ENCODE measurements at regions not wholly inside any gene's neighbourhood (a gene's known extent, or its start where the extent isn't known, plus 50 kb on each side); places are given as distances from the start of the nearest gene placed in this dataset.
"Not testable (repeated sequence)": the region's sequence is repeated elsewhere in the genome, so short reads cannot be mapped to it uniquely, and the experiment has no call there.

- no peak for FAIRE-seq
These were observed 150.9 kb downstream of the HLX start for GRCh38 chr1:221029981-221030649.

DNA sequence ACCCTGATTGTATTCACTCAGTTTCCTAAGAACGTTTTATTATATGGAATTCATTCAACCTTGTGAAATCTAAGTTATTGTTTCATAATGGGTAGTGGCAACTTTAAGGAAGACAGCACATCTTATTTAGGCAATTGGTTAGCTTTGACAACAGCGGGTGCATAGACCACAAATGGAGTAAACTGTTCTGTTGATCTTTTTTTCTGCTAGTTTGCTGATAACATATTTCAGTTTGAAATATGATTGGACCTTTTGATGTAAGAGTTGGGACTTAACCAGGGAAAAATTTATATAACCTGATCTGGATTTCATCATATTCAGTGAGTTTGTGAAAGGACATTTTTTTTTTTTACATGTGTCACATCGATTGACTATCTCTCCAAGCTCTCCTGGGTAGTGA, 151.7 kb downstream of the HLX start:
- FAIRE-seq: no peak

DNA sequence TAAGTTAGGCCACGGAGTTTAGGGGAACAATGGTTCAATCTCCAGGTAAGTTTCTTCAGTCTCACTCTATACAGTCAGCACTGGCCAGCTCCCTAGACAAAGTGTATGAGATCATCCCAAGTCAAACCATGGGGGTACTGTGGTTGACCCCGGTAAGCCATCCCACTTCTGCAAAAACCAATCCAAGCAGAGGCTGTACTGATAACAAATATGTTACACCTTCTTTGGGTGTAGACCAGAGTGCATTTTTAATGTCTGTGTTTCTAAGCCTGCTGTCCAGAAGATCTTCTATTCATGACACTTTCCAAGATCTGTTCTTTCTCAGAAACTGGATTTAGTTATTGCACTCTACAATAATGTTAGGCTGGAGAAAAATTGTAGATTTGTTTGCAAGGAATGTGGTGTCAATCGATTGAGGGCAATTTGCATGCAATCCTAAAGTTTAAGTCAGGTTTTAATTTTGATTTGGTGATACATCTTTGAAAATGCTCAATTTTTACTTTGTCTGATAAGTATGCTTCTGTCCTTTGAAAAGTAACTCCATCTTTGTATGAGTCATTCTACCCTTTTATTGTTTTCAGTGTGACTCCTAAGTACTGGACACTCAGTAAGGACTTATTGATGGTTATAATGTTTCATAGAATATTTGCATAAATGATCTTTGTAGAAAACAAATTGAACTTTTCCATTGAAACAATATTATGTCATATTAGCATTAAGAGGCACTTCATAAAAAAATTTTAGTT, 152.4 kb downstream of the HLX start:
- no peak for FAIRE-seq

DNA sequence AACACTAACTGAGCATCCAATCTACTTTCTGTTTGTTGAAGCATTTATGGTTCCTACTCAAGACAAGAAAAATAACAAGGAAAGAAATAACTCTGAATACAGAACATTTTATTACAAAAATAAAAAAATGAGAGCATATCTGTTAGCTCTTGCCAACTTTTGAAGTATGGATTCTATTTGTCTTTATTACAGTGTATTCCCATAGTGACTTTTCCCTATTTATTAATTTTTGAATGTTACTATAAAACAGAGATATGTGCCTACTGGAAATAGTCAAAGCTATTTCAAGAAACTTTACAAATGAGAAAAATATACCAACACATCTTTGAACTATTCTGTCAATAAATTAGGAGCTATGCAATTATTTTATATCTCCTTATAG, 153.0 kb downstream of the HLX start:
- FAIRE-seq: no peak

- no peak for FAIRE-seq
These were observed 153.5 kb downstream of the HLX start for GRCh38 chr1:221032637-221033280.

GRCh38 chr1:221035662-221036153, 156.5 kb downstream of the HLX start:
- FAIRE-seq: no peak

DNA sequence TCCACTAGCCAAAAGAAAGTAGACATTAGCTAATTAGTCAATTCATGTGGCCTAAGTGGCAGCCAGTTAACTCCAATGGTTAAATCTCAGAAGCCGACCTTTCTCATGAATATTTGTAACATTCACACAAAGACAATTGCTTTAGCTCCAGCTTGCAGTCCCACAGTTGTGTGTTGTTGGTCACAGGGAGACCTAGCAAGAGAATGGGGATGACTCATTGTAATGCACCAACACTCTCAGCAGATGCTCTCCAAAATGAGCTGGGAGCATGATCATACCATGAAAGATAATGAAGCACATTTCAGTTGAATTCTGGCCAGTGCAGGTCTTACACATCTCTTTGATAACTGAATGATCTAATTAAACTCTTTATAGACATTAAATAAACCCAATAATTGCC, 160.4 kb downstream of the HLX start:
- no peak for FAIRE-seq

DNA sequence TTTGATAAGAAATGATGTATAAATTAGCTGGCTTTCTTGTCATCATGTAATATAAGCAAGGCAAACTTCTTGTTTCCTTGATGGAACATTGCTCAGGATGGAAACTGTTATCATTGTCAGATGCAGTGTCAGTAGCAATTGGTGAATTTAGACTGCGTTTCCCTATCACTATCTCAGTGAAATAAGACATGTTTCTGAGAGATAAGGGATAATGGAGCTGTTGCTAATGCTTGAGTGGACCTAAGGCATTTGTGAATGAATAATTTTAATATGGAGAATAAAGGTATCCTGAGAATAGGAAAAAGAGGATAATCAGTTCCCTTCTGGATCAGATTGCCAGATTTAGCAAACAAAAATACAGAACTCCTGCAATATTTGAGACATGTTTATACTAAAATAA, 160.9 kb downstream of the HLX start:
- no peak for FAIRE-seq

- FAIRE-seq: no peak
These were observed 161.5 kb downstream of the HLX start for GRCh38 chr1:221040691-221041285.

DNA sequence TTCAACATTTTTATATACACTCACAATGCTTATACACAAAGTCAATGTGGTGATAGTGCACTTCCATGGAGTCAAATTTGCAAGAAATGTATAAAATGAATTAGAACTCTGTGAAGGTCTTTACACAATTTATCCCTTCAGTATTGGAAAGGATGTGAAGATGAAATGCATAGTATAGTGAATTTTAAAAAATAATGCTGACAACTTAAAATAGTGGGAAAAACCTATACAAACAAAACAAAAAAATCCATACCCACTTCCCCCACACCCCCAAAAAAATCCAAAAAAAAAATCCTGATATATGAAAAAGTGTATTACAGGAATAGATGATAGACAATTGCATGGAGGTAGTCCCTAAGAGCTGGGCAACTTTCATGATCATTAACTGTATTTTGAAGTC, 165.3 kb downstream of the HLX start:
- FAIRE-seq: no peak

- no peak for FAIRE-seq
These were observed 165.9 kb downstream of the HLX start for GRCh38 chr1:221045151-221045550.

DNA sequence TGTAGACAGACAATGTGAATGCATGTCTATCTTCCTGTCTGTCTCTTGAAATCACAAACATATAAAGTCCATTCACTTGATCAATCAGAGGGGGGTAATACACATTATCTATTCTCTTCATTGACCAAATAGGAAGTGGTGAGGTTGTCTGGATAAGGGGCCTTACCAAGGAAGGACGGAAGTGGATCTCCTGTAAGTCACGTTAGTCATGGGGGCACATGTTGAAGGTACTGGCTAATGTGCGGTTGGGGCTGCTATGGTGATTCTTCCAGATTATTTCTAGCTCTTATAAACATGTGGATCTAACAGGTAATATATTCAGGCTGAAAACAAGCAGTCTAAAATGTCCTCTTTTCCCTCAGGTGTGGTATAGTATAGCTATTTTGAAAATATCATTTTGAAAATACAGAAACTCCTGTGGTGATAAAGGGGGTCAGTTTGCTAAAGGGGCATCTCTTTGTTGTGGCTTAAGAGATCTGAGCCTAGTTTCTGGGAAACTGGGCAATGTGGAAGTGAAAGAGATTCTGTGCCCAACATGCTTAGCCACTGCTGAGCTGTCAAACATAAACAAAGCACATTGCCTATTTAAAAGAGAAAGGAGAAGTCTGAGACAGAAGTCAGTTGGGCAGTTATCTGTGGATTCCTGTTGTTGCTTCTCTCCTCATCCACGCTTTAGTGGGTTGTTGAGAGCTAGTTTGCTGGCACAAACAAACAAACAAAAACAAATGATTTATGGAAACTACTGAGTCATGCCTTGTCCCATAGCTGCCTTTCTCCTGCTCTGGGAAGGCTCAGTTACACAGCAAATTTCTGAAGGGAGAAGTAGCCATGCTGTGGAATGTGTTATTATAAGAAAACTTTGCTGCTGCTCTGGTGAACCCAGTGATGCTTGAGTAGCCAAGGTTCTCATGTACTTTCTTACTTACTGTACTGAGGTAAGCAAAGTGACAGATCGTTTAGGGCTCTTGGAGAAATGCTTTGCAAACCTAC, 166.9 kb downstream of the HLX start:
- no peak for FAIRE-seq

DNA sequence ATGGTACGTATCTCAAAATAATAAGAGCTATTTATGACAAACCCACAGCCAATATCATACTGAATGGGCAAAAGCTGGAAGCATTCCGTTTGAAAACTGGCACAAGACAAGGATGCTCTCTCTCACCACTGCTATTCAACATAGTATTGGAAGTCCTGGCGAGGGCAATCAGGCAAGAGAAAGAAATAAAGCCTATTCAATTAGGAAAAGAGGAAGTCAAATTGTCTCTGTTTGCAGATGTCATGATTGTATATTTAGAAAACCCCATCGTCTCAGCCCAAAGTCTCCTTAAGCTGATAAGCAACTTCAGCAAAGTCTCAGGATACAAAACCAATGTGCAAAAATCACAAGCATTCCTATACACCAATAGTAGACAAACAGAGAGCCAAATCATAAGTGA, 172.1 kb downstream of the HLX start:
- FAIRE-seq: not testable (repeated sequence)

- no peak for FAIRE-seq
These were observed 174.6 kb downstream of the HLX start for GRCh38 chr1:221053889-221054288.

GRCh38 chr1:221059506-221059905, 180.3 kb downstream of the HLX start:
- FAIRE-seq: no peak

DNA sequence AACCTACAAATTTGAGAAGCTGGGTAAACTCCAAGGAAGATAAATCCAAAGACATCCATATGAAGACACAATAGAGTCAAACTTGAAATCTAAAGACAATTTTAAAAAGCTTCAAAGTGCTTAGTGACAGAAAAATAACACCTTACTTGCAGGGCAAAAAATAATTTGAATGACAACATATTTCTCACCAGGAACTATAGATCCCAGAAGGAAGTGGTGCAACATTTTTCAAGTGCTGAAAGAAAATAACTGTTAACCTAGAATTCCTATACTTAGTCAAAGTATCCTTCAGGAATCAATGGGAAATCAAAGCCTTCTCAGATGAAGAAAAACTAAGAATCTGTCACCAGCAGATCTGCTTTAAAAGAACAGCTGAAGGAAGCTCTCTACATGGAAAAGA, 184.4 kb downstream of the HLX start:
- no peak for FAIRE-seq

- FAIRE-seq: no peak
These were observed 187.2 kb downstream of the HLX start for GRCh38 chr1:221066351-221067001.

DNA sequence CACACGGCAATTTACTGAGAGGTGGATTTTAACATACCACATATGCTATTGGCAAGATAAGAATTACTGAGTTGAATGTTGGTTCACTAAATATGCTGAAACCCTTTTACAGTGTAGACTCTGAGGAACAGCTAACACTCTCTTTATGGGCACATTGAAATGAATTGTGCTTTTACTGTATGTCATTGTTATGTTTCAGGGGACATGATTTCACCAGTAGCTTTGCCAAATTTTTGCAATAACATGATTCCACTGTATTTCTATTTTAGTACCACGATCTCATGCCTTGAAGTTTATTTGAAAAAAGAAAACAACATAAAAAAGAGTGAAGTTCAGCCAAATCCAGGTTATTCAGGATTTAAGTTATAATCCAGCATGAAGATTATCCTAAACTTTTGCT, 188.5 kb downstream of the HLX start:
- no peak for FAIRE-seq

- FAIRE-seq: no peak
These were observed 190.1 kb downstream of the HLX start for GRCh38 chr1:221069178-221069903.

- FAIRE-seq: no peak
These were observed 190.7 kb downstream of the HLX start for GRCh38 chr1:221069986-221070385.

DNA sequence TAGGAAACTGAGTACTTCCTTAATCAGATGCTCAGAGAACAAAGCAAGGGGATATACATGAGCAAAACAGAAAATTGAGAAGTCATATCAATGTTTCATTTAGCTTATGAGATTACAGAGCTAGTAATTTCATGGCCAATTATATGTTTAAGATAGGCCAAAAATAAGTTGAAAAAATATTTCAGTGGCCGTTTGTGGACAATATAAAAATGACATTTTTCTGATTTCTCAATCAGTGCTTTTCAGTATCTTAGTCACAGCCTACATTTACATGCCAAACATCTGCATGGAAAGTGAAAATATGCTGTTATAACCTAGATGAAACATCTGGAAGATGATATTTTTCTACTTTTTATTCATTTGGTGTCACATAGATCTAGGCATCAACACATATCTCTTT, 192.5 kb downstream of the HLX start:
- no peak for FAIRE-seq
